GM23338 (cell line): ENCODE measurements at regions not wholly inside any gene's neighbourhood (a gene's known extent, or its start where the extent isn't known, plus 50 kb on each side); places are given as distances from the start of the nearest gene placed in this dataset.
"Not testable (repeated sequence)": the region's sequence is repeated elsewhere in the genome, so short reads cannot be mapped to it uniquely, and the experiment has no call there.

Source experiments
- CREB1 ChIP-seq: fragments of 250-450 bp; sonication (Bioruptor Pico); IDR thresholded peaks from 2 replicates; pipeline ENCODE4 v1.5.0; 2020; ENCODE audit warnings: low read depth, mild to moderate bottlenecking, moderate library complexity
- EZH2 ChIP-seq: fragments of 200-600 bp; sonication (generic); IDR thresholded peaks from one replicate; pipeline ENCODE4 v1.8.0; 2017; ENCODE audit warnings: antibody characterized with exemption, mild to moderate bottlenecking, low read depth; ENCODE audit not compliant: unreplicated experiment
- EZH2phosphoT487 ChIP-seq: fragments of 200-600 bp; sonication (generic); IDR thresholded peaks from one replicate; pipeline ENCODE4 v1.8.1; 2018; ENCODE audit warnings: antibody characterized with exemption; ENCODE audit not compliant: unreplicated experiment
- JUNB ChIP-seq: IDR thresholded peaks from one replicate; pipeline ENCODE4 v1.6.1; 2016; ENCODE audit warnings: antibody characterized with exemption; ENCODE audit not compliant: unreplicated experiment
- NANOG ChIP-seq: IDR thresholded peaks from 2 replicates; pipeline ENCODE4 v1.6.1; 2016; ENCODE audit warnings: antibody characterized with exemption, borderline replicate concordance
- POLR2AphosphoS5 ChIP-seq: IDR thresholded peaks from 2 replicates; pipeline ENCODE4 v1.6.1; 2016; ENCODE audit warnings: antibody characterized with exemption, low read depth
- TF ChIP-seq, protein P1 (sequence below), 2 experiments: fragments of 200-600 bp in 1 of 2; sonication (generic) in 1 of 2; conservative IDR thresholded peaks; 2 replicates each; pipeline versions ENCODE4 v1.5.1 to v1.6.1; 2016 to 2017; ENCODE audit warnings: antibody characterized with exemption in 2 of 2, low read depth in 2 of 2, mild to moderate bottlenecking in 2 of 2, moderate library complexity in 1 of 2
- TF ChIP-seq, protein P2 (sequence below): IDR thresholded peaks from one replicate; pipeline ENCODE4 v1.6.1; 2018; ENCODE audit warnings: antibody characterized with exemption; ENCODE audit not compliant: unreplicated experiment
- TF ChIP-seq, protein P3 (sequence below): IDR thresholded peaks from 2 replicates; pipeline ENCODE4 v1.6.1; 2016; ENCODE audit warnings: antibody characterized with exemption

DNA sequence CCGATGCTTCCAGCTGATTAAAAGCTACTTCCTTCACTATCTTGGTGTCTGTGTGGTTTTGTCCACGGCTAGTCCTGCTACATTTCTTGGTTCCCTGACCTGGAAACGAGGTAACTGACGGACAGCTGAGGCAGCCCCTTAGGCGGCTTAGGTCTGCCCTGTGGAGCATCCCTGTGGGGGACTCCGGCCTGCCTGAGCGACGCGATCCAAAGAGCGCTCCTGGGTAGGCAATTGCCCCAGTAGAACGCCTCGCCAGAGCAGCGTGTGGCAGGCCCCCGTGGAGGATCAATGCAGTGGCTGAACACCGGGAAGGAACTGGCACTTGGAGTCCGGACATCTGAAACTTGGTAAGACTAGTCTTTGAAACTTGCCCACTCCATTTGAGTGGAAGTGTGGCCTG lies 60.5 kb upstream of the MAGEC2 start:
- TF ChIP-seq EZH2phosphoT487; EZH2; POLR2AphosphoS5; JUNB; CREB1 (CRISPR knock-in tag); NANOG: not testable (repeated sequence)
- TF ChIP-seq, protein P1, sequence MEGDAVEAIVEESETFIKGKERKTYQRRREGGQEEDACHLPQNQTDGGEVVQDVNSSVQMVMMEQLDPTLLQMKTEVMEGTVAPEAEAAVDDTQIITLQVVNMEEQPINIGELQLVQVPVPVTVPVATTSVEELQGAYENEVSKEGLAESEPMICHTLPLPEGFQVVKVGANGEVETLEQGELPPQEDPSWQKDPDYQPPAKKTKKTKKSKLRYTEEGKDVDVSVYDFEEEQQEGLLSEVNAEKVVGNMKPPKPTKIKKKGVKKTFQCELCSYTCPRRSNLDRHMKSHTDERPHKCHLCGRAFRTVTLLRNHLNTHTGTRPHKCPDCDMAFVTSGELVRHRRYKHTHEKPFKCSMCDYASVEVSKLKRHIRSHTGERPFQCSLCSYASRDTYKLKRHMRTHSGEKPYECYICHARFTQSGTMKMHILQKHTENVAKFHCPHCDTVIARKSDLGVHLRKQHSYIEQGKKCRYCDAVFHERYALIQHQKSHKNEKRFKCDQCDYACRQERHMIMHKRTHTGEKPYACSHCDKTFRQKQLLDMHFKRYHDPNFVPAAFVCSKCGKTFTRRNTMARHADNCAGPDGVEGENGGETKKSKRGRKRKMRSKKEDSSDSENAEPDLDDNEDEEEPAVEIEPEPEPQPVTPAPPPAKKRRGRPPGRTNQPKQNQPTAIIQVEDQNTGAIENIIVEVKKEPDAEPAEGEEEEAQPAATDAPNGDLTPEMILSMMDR (conservative IDR thresholded peaks at IDR 0.05; ENCODE audit: low read depth in 2 of 2) = not testable (repeated sequence)
- TF ChIP-seq, protein P2, sequence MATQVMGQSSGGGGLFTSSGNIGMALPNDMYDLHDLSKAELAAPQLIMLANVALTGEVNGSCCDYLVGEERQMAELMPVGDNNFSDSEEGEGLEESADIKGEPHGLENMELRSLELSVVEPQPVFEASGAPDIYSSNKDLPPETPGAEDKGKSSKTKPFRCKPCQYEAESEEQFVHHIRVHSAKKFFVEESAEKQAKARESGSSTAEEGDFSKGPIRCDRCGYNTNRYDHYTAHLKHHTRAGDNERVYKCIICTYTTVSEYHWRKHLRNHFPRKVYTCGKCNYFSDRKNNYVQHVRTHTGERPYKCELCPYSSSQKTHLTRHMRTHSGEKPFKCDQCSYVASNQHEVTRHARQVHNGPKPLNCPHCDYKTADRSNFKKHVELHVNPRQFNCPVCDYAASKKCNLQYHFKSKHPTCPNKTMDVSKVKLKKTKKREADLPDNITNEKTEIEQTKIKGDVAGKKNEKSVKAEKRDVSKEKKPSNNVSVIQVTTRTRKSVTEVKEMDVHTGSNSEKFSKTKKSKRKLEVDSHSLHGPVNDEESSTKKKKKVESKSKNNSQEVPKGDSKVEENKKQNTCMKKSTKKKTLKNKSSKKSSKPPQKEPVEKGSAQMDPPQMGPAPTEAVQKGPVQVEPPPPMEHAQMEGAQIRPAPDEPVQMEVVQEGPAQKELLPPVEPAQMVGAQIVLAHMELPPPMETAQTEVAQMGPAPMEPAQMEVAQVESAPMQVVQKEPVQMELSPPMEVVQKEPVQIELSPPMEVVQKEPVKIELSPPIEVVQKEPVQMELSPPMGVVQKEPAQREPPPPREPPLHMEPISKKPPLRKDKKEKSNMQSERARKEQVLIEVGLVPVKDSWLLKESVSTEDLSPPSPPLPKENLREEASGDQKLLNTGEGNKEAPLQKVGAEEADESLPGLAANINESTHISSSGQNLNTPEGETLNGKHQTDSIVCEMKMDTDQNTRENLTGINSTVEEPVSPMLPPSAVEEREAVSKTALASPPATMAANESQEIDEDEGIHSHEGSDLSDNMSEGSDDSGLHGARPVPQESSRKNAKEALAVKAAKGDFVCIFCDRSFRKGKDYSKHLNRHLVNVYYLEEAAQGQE = not testable (repeated sequence)
- TF ChIP-seq, protein P3, sequence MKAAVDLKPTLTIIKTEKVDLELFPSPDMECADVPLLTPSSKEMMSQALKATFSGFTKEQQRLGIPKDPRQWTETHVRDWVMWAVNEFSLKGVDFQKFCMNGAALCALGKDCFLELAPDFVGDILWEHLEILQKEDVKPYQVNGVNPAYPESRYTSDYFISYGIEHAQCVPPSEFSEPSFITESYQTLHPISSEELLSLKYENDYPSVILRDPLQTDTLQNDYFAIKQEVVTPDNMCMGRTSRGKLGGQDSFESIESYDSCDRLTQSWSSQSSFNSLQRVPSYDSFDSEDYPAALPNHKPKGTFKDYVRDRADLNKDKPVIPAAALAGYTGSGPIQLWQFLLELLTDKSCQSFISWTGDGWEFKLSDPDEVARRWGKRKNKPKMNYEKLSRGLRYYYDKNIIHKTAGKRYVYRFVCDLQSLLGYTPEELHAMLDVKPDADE = not testable (repeated sequence)
